ENCODE measurements at regions not wholly inside any gene's neighbourhood (a gene's known extent, or its start where the extent isn't known, plus 50 kb on each side); places are given as distances from the start of the nearest gene placed in this dataset.

- TF ChIP-seq POLR2A (IDR thresholded peaks at IDR 0.05) (no peak), CTCF (IDR thresholded peaks at IDR 0.05) (no peak)
Observed at GRCh38 chr7:42661312-42661711, 250.6 kb downstream of the C7orf25 start.
